ENCODE measurements at regions not wholly inside any gene's neighbourhood (a gene's known extent, or its start where the extent isn't known, plus 50 kb on each side); places are given as distances from the start of the nearest gene placed in this dataset.

- Histone ChIP-seq H3K4me2 (ENCODE audit: insufficient read depth, low read length) (no peak overlapping the region), H3K79me2 (ENCODE audit: insufficient read depth, low read length) (no peaks in the 10 kb centered on the region), H3K36me3 (ENCODE audit: insufficient read depth, low read length) (no peaks in the 10 kb centered on the region), H3K9me3 (ENCODE audit: insufficient read depth, low read length, severe bottlenecking) (peaks cover 5% of the 10 kb centered on the region), H3K4me3 (ENCODE audit: low read depth in 1 of 2, low read length in 2 of 2) (no peak overlapping the region), H4K20me1 (ENCODE audit: insufficient read depth, low read length) (no peaks in the 10 kb centered on the region), H3K9ac (ENCODE audit: low read depth, low read length) (no peak overlapping the region), H2AFZ (ENCODE audit: low read depth, low read length) (no peak overlapping the region), H3K4me1 (ENCODE audit: insufficient read depth, low read length) (no peaks in the 10 kb centered on the region), H3K27ac (ENCODE audit: low read length) (no peak overlapping the region), H3K27me3 (ENCODE audit: insufficient read depth, low read length, poor library complexity) (no peaks in the 10 kb centered on the region)
- DNase-seq, result no peak
- no peak for TF ChIP-seq EZH2 (IDR thresholded peaks at IDR 0.05; ENCODE audit: borderline replicate concordance, low read depth, low read length, severe bottlenecking)
- no peak for TF ChIP-seq CTCF (IDR thresholded peaks at IDR 0.05; ENCODE audit: borderline replicate concordance, extremely low read depth, low read length, poor library complexity, severe bottlenecking)
- no peak for ATAC-seq (ENCODE audit: insufficient read depth, low read depth)
Measured at GRCh38 chr1:5720484-5720883, 271.7 kb downstream of the NPHP4 start.

GRCh38 chr1:5720045-5720444 is 272.2 kb downstream of the NPHP4 start:
- DNase-seq (no peak), ATAC-seq (ENCODE audit: insufficient read depth, low read depth) (no peak)
- no peak overlapping the region for H3K4me2 ChIP-seq (ENCODE audit: insufficient read depth, low read length)
- TF ChIP-seq EZH2 (IDR thresholded peaks at IDR 0.05; ENCODE audit: borderline replicate concordance, low read depth, low read length, severe bottlenecking) (no peak), CTCF (IDR thresholded peaks at IDR 0.05; ENCODE audit: borderline replicate concordance, extremely low read depth, low read length, poor library complexity, severe bottlenecking) (no peak)
- no peaks in the 10 kb centered on the region for H3K79me2 ChIP-seq (ENCODE audit: insufficient read depth, low read length)
- no peaks in the 10 kb centered on the region for H3K36me3 ChIP-seq (ENCODE audit: insufficient read depth, low read length)
- no peaks in the 10 kb centered on the region for H3K27me3 ChIP-seq (ENCODE audit: insufficient read depth, low read length, poor library complexity)
- no peak overlapping the region for H3K9ac ChIP-seq (ENCODE audit: low read depth, low read length)
- no peaks in the 10 kb centered on the region for H4K20me1 ChIP-seq (ENCODE audit: insufficient read depth, low read length)
- no peaks in the 10 kb centered on the region for H3K4me1 ChIP-seq (ENCODE audit: insufficient read depth, low read length)
- no peak overlapping the region for H3K27ac ChIP-seq (ENCODE audit: low read length)
- peaks cover 5% of the 10 kb centered on the region for H3K9me3 ChIP-seq (ENCODE audit: insufficient read depth, low read length, severe bottlenecking)
- H3K4me3 ChIP-seq (ENCODE audit: low read depth in 1 of 2, low read length in 2 of 2), result no peak overlapping the region
- no peak overlapping the region for H2AFZ ChIP-seq (ENCODE audit: low read depth, low read length)

GRCh38 chr1:5718831-5719632 is 273.2 kb downstream of the NPHP4 start:
- no peak overlapping the region for H3K4me2 ChIP-seq (ENCODE audit: insufficient read depth, low read length)

More at GRCh38 chr1:5718831-5719632, 273.2 kb downstream of the NPHP4 start:
- H3K9me3 ChIP-seq (ENCODE audit: insufficient read depth, low read length, severe bottlenecking), result peaks cover 5% of the 10 kb centered on the region
- no peaks in the 10 kb centered on the region for H3K79me2 ChIP-seq (ENCODE audit: insufficient read depth, low read length)
- no peaks in the 10 kb centered on the region for H3K36me3 ChIP-seq (ENCODE audit: insufficient read depth, low read length)
- TF ChIP-seq EZH2 (IDR thresholded peaks at IDR 0.05; ENCODE audit: borderline replicate concordance, low read depth, low read length, severe bottlenecking) (no peak), CTCF (IDR thresholded peaks at IDR 0.05; ENCODE audit: borderline replicate concordance, extremely low read depth, low read length, poor library complexity, severe bottlenecking) (no peak)
- no peaks in the 10 kb centered on the region for H3K4me1 ChIP-seq (ENCODE audit: insufficient read depth, low read length)
- H2AFZ ChIP-seq (ENCODE audit: low read depth, low read length), result no peak overlapping the region
- H3K27me3 ChIP-seq (ENCODE audit: insufficient read depth, low read length, poor library complexity), result no peaks in the 10 kb centered on the region
- DNase-seq (no peak), ATAC-seq (ENCODE audit: insufficient read depth, low read depth) (no peak)
- no peak overlapping the region for H3K27ac ChIP-seq (ENCODE audit: low read length)
- H3K9ac ChIP-seq (ENCODE audit: low read depth, low read length), result no peak overlapping the region
- H3K4me3 ChIP-seq (ENCODE audit: low read depth in 1 of 2, low read length in 2 of 2), result no peak overlapping the region
- H4K20me1 ChIP-seq (ENCODE audit: insufficient read depth, low read length), result no peaks in the 10 kb centered on the region
